Kidney epithelial cell (primary cell): ENCODE measurements at regions not wholly inside any gene's neighbourhood (a gene's known extent, or its start where the extent isn't known, plus 50 kb on each side); places are given as distances from the start of the nearest gene placed in this dataset.
"Not testable (repeated sequence)": the region's sequence is repeated elsewhere in the genome, so short reads cannot be mapped to it uniquely, and the experiment has no call there.

ENCODE experiments used
- DNase-seq: peaks from one replicate; pipeline ENCODE4 v3.0.0-alpha.2; 2010; ENCODE audit warnings: low read depth
- H3K27me3 ChIP-seq: 2 replicates; pipeline ENCODE4 v1.6.0; 2011; ENCODE audit warnings: low read length; ENCODE audit not compliant: control insufficient read depth, insufficient read depth
- H3K36me3 ChIP-seq: 2 replicates; pipeline ENCODE4 v1.5.1; 2011; ENCODE audit warnings: low read length; ENCODE audit not compliant: control insufficient read depth, insufficient read depth
- H3K4me3 ChIP-seq: 2 replicates; pipeline ENCODE4 v1.5.1; 2011; ENCODE audit warnings: low read depth, mild to moderate bottlenecking, control low read depth, low read length
- CTCF ChIP-seq: IDR thresholded peaks from 2 replicates; pipeline ENCODE4 v1.5.1; 2011; ENCODE audit warnings: mild to moderate bottlenecking, moderate library complexity, low read length, control low read depth, inconsistent platforms; ENCODE audit not compliant: insufficient read depth, poor library complexity, severe bottlenecking

GRCh38 chr15:81835731-81836130 is 210.1 kb downstream of the MEX3B start:
- Histone ChIP-seq H3K4me3 (no peak overlapping the region), H3K36me3 (no peaks in the 10 kb centered on the region), H3K27me3 (no peaks in the 10 kb centered on the region)
- TF ChIP-seq CTCF, result no peak
- DNase-seq, result no peak

GRCh38 chr15:81830520-81830919 is 215.3 kb downstream of the MEX3B start:
- DNase-seq, result no peak
- Histone ChIP-seq H3K4me3 (no peak overlapping the region), H3K27me3 (no peaks in the 10 kb centered on the region), H3K36me3 (no peaks in the 10 kb centered on the region)
- no peak for TF ChIP-seq CTCF

- no peak for TF ChIP-seq CTCF
- no peak for DNase-seq
- Histone ChIP-seq H3K4me3 (no peak overlapping the region), H3K36me3 (no peaks in the 10 kb centered on the region), H3K27me3 (no peaks in the 10 kb centered on the region)
Observed at GRCh38 chr15:81829918-81830317, 215.9 kb downstream of the MEX3B start.

- TF ChIP-seq CTCF, result no peak
- no peak for DNase-seq
- no peak overlapping the region for H3K4me3 ChIP-seq
- H3K36me3 ChIP-seq, result no peaks in the 10 kb centered on the region
- no peaks in the 10 kb centered on the region for H3K27me3 ChIP-seq
Observed at GRCh38 chr15:81828135-81828534, 217.7 kb downstream of the MEX3B start.

- Histone ChIP-seq H3K36me3 (no peaks in the 10 kb centered on the region), H3K27me3 (no peaks in the 10 kb centered on the region), H3K4me3 (no peak overlapping the region)
- TF ChIP-seq CTCF, result no peak
- DNase-seq, result no peak
Observed at GRCh38 chr15:81825136-81825535, 220.7 kb downstream of the MEX3B start.

GRCh38 chr15:81822587-81822986 is 223.2 kb downstream of the MEX3B start:
- not testable (repeated sequence) for DNase-seq, H3K36me3 ChIP-seq, H3K27me3 ChIP-seq, H3K4me3 ChIP-seq
